Activated T-helper 1 cell treated with anti-CD3 and anti-CD28 coated beads, Interleukin-12 subunit alpha, Interleukin-12 subunit beta, Interleukin-2, Interleukin-4 antibody, amounts not matched to agents 30 ng/mL and 10 ng/mL and 1 ng/mL, durations not matched to agents 14 hours and 24 hours and 36 hours (primary cell): ENCODE measurements at regions not wholly inside any gene's neighbourhood (a gene's known extent, or its start where the extent isn't known, plus 50 kb on each side); places are given as distances from the start of the nearest gene placed in this dataset.
"Not testable (repeated sequence)": the region's sequence is repeated elsewhere in the genome, so short reads cannot be mapped to it uniquely, and the experiment has no call there.

Experiments used
- DNase-seq: peaks from one replicate; pipeline ENCODE4 v3.0.0; 2021; ENCODE audit warnings: low spot score
- H3K27ac Mint-ChIP-seq: one replicate; pipeline ENCODE4 v1.8.0; 2021; ENCODE audit warnings: mild to moderate bottlenecking, mixed read lengths
- H3K27me3 Mint-ChIP-seq: one replicate; pipeline ENCODE4 v1.8.0; 2022; ENCODE audit warnings: mild to moderate bottlenecking, moderate library complexity, mixed read lengths; ENCODE audit not compliant: insufficient read depth
- H3K36me3 Mint-ChIP-seq: one replicate; pipeline ENCODE4 v1.8.0; 2021; ENCODE audit warnings: low read depth, mixed read lengths
- H3K4me1 Mint-ChIP-seq: one replicate; pipeline ENCODE4 v1.8.0; 2021; ENCODE audit warnings: low read depth, mixed read lengths
- H3K4me3 Mint-ChIP-seq: one replicate; pipeline ENCODE4 v1.8.0; 2021; ENCODE audit warnings: mild to moderate bottlenecking, moderate library complexity, mixed read lengths
- H3K9me3 Mint-ChIP-seq: one replicate; pipeline ENCODE4 v1.8.0; 2021; ENCODE audit warnings: mixed read lengths
- intact Hi-C: fragments of 100-400 bp; cut with micrococcal nuclease; formaldehyde crosslinking; loops from one replicate; pipeline ENCODE4 v1.15.1; 2024

DNA sequence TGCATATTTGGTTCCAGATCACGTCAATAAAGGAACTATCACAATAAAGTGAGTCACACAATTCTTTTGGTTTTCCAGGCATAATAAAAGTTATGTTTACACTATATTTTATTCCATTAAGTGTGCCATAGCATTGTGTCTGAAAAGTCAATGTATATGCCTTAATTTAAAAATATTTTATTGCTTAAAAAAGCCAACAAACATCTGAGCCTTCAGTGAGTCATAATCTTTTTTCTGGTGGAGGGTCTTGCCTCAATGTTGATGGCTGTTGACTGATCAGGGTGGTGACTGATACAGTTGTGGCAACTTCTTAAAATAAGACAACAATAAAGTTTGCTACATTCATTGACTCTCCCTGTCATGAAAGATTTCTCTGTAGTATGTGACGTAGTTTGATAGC, 254.3 kb upstream of the SPOPL start:
- no peak for DNase-seq
- no peak overlapping the region for H3K4me3 Mint-ChIP-seq
- H3K9me3 Mint-ChIP-seq: no peaks in the 10 kb centered on the region
- intact Hi-C loops: no loop called here
- H3K27ac Mint-ChIP-seq: no peak overlapping the region
- H3K4me1 Mint-ChIP-seq: no peaks in the 10 kb centered on the region
- no peaks in the 10 kb centered on the region for H3K36me3 Mint-ChIP-seq
- no peaks in the 10 kb centered on the region for H3K27me3 Mint-ChIP-seq

DNA sequence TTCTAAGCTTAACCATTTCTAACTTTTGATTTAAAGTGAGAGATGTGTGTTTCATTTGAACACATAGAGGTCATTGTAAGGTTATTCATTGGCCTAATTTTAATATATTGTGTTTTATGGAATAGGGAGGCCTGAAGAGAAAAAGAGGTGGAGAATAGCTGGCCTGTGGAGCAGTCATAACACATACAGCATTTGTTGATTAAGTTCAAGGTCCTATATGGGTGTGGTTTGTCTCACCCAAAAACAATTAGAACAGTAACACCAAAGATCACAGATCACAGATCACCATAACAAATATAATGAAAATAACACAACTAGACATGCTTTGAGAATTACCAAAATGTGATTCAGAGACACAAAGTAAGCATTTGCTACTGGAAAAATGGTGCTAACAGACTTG, 252.4 kb upstream of the SPOPL start:
- intact Hi-C loops: no loop called here
- H3K9me3 Mint-ChIP-seq: no peaks in the 10 kb centered on the region
- no peak for DNase-seq
- H3K27me3 Mint-ChIP-seq: no peaks in the 10 kb centered on the region
- no peaks in the 10 kb centered on the region for H3K36me3 Mint-ChIP-seq
- no peaks in the 10 kb centered on the region for H3K4me1 Mint-ChIP-seq
- H3K27ac Mint-ChIP-seq: no peak overlapping the region
- H3K4me3 Mint-ChIP-seq: no peak overlapping the region

DNA sequence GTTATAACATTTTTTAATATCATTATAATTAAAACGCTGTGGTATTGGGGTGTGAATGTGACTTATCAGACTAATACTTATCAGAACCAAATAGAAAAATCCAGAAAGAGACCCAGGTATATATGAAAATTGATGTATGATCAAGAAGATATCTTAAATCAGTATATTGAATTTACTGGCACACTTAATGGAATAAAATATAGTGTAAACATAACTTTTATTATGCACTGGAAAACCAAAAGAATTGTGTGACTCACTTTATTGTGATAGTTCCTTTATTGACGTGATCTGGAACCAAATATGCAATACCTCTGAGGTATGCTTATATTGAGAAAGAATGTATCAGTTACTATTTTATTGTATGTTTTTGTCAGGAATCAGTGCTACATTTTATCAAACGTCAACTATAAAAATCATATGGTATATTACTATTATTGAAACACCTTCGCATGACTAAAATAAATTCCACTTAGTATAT, 250.7 kb upstream of the SPOPL start:
- H3K27me3 Mint-ChIP-seq, H3K9me3 Mint-ChIP-seq, H3K4me3 Mint-ChIP-seq, DNase-seq, H3K4me1 Mint-ChIP-seq, H3K27ac Mint-ChIP-seq, intact Hi-C loops, H3K36me3 Mint-ChIP-seq: not testable (repeated sequence)

DNA sequence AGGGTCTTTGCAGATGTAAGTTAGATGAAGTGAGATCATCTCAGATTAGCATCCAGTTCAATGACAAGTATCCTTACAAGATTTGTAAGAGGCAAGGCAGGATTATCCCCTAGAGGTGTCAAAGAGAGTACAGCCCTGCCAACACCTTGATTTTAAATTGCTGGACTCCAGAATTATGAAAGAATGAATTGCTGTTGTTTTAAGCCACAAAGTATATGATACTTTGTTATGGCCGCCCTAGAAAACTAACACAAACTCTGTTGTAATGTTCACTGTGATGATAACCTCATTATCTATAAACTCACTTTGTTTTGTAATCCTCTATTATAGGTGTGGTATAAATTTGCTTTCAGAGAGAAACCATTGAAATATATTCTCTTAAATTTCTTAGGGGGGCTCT, 249.0 kb upstream of the SPOPL start:
- Mint-ChIP-seq H3K27me3 (no peaks in the 10 kb centered on the region), H3K4me3 (no peak overlapping the region), H3K36me3 (no peaks in the 10 kb centered on the region), H3K27ac (no peak overlapping the region), H3K4me1 (no peaks in the 10 kb centered on the region), H3K9me3 (no peaks in the 10 kb centered on the region)
- intact Hi-C loops: no loop called here
- no peak for DNase-seq

DNA sequence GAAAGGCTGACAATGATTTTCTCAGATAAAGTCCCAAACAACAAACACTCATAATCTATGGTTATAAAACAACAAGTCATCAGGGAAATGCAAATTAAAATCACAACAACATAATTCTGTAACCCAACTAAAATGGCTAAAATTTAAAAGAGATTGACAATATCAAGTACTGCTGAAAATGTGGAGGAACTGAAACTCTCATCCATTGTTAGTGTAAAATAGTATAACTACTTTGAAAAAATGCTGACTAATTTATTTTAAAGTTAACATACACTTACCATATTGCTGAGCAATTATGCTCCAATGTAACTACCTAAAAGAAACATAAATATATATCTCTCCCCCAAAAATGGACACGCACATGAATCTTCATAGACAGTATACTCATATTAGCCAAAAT, 245.9 kb upstream of the SPOPL start:
- Mint-ChIP-seq H3K27me3 (no peaks in the 10 kb centered on the region), H3K4me1 (no peaks in the 10 kb centered on the region), H3K27ac (no peak overlapping the region), H3K9me3 (no peaks in the 10 kb centered on the region), H3K36me3 (no peaks in the 10 kb centered on the region), H3K4me3 (no peak overlapping the region)
- DNase-seq: no peak
- intact Hi-C loops: no loop called here

DNA sequence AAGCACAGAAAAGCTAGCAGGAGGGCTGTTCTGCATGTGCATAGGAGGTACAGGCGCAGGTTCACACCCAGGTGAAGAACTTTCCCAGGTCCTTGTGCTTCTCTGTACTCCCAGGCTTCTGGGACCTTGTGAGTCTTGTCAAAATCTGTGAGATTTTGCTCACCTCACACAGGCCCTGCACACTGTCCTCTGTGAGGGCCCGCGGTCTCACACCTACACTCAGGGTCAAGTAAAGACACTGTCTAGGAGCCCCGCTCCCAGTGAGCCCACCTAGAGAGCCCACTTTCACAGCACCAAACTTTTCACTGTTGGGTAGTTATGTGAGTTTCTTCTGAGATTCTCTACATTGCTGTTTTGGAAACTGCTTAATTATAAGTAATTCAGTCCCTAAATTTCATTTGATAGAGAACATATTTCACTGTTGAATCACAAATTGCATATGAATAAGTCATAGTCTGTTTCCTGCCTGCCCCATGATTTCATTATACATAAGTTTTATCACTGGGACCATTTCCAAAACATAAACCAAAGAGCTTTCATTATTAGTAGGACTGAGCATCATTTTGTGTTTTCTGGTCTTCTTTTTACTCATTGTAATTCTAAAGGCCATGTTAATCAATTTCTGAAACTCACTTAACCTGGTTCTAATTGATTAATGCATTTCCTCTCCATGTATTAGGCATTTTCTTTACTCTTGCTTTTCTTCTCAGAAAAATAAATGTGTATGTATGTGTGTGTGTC, 234.2 kb upstream of the SPOPL start:
- Mint-ChIP-seq H3K36me3 (no peaks in the 10 kb centered on the region), H3K27me3 (no peaks in the 10 kb centered on the region), H3K27ac (no peak overlapping the region), H3K4me1 (no peaks in the 10 kb centered on the region), H3K4me3 (no peak overlapping the region), H3K9me3 (no peaks in the 10 kb centered on the region)
- intact Hi-C loops: no loop called here
- no peak for DNase-seq

DNA sequence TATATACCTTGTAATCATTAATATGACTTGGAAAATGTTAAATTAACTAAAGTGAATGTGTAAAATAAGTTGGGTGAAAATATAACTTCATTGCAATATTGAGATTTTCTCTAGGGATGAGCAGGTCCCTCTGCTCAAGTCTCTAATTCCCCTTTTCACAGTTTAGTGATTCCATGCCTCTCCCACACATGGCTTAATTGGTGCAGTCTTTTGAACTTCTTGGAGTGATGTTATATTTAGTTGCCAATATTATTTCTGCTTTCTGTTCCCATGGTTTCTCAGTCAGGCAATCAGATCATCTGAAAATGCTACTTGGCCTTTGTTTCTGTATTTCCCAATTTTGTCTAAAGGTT, 233.7 kb upstream of the SPOPL start:
- Mint-ChIP-seq H3K36me3 (no peaks in the 10 kb centered on the region), H3K4me3 (no peak overlapping the region)
- DNase-seq: no peak

DNA sequence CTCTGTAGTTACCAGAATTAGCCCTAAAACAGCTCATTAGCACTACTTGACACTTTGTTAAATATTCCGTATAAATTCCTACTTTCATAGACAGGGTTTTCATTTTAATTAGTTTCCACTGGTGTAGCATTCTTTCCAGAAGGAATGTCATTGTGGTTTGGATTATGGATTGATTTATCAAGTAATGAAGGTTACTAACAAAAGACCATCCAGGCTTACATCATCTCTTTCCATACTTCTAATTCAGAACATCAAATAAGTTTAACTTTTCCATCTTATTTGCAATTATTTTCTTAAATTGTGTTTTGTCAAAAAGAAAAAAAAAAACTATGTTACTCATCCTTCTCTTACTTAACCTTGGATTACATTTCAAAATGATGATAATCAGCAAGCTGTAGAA, 231.8 kb upstream of the SPOPL start:
- DNase-seq: no peak
- Mint-ChIP-seq H3K9me3 (no peaks in the 10 kb centered on the region), H3K27ac (no peak overlapping the region), H3K4me3 (no peak overlapping the region), H3K27me3 (no peaks in the 10 kb centered on the region), H3K36me3 (no peaks in the 10 kb centered on the region), H3K4me1 (no peaks in the 10 kb centered on the region)
- intact Hi-C loops: no loop called here

More for the DNA sequence above, 233.7 kb upstream of the SPOPL start:
- Mint-ChIP-seq H3K27ac (no peak overlapping the region), H3K4me1 (no peaks in the 10 kb centered on the region), H3K27me3 (no peaks in the 10 kb centered on the region), H3K9me3 (no peaks in the 10 kb centered on the region)
- intact Hi-C loops: no loop called here

DNA sequence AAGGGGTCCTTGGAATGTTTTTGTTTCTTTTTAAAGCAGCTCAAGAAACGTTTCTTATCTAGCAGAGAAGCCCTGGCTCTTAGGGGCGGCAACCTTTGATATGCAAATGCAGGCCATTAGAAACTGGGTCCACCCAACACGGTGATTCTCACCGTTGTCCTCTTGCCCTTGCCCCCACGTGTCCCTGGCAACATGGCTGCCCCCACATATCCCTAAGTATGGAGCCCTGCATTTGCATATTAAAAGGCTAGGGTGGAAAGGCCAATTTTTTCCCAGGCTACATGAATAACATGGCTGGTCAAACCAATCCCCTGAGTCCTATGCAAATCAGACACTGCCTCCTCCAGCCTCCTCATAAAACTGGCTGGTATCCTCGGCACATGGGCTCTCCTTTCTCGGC, 230.1 kb upstream of the SPOPL start:
- no peaks in the 10 kb centered on the region for H3K36me3 Mint-ChIP-seq
- H3K27me3 Mint-ChIP-seq: no peaks in the 10 kb centered on the region
- no peak for DNase-seq
- H3K9me3 Mint-ChIP-seq: no peaks in the 10 kb centered on the region
- no peaks in the 10 kb centered on the region for H3K4me1 Mint-ChIP-seq
- intact Hi-C loops: no loop called here
- H3K27ac Mint-ChIP-seq: no peak overlapping the region
- H3K4me3 Mint-ChIP-seq: no peak overlapping the region

DNA sequence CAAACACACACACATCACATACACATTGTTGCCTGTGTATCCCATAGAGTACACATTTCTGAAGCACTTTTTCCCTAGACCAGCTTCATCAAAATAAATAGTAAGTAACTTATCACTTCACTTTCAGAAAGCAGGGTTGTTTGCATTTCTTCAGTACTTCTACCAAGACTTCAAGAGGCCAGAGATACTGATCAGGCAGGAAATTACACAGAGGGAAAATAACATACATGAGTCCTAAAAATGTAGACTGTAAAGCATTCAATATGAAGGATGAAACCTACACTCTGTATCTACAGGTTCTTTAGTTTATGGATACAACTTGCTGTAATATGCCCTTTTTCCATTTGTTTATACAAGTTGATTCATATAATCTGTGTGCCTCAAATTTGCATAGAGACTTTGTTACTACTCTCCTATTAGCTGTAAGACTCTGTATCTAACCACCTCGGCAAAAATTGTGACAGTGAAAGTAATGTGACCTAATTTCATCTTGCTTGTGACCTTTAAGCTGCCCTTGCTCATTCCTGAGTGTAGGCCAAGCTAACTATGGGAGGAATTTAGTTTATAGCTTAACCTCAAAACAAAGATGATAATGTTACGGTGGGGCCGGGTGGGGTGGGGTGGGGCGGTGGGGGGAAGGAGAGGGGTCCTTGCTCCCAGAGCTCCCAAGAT, 228.9 kb upstream of the SPOPL start:
- intact Hi-C loops: no loop called here
- no peak for DNase-seq
- no peak overlapping the region for H3K27ac Mint-ChIP-seq
- H3K36me3 Mint-ChIP-seq: no peaks in the 10 kb centered on the region
- no peaks in the 10 kb centered on the region for H3K27me3 Mint-ChIP-seq
- H3K4me1 Mint-ChIP-seq: no peaks in the 10 kb centered on the region
- no peak overlapping the region for H3K4me3 Mint-ChIP-seq
- H3K9me3 Mint-ChIP-seq: no peaks in the 10 kb centered on the region

DNA sequence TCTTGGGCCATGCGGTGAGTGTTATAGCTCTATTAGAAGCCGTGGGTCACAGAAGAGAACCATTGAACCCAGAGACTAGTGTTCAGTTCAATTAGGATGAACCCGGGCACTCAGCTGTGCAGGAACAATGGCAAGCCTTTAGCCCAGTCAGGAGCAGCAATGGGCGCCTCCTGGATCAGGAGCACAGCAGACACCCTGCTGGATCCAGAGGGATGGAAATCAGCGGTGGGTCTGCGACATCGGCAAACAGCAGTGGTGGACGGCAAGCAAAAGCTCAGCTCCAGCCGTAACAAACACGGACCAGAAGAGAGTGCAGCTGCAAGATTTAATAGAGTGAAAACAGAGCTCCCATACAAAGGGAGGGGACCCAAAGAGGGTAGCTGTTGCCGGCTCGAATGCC, 228.3 kb upstream of the SPOPL start:
- H3K27me3 Mint-ChIP-seq, H3K36me3 Mint-ChIP-seq, H3K4me3 Mint-ChIP-seq, H3K4me1 Mint-ChIP-seq, H3K27ac Mint-ChIP-seq, intact Hi-C loops, DNase-seq, H3K9me3 Mint-ChIP-seq: not testable (repeated sequence)

DNA sequence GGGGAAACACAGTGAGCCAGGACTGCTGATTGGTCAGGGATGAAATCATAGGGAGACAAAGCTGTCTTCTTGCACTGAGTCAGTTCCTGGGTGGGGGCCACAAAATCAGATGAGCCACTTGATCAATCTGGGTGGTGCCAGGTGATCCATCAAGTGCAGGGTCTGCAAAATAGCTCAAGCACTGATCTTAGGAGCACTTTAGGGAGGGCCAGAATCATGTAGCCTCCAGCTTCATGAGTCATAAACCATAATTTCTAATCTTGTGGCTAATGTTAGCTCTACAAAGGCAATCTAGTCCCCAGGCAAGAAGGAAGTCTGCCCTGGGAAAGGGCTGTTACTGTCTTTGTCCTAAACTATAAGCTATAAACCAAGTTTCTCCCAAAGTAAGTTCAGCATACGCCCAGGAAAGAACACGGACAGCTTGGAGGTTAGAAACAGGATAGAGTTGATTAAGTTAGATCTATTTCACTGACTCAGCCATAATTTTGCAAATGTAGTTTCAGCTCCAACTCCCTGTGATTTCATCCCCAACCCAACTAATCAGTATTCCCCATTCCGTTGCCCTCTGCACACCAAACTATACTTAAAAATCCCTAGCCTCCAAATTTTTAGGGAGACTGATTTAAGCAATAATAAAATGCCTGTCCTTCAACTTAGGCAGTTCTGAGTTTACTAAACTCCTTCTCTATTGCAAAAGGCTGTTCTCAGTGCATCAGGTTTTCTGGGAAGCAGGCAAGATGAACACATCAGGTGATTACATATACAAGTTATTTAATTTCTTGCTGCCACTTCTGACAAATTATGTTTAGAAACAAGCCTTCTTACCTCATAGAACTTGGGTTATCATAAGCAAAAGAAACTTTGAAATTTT, 226.9 kb upstream of the SPOPL start:
- Mint-ChIP-seq H3K27ac (no peak overlapping the region), H3K4me1 (no peaks in the 10 kb centered on the region), H3K27me3 (no peaks in the 10 kb centered on the region), H3K9me3 (no peaks in the 10 kb centered on the region), H3K36me3 (no peaks in the 10 kb centered on the region), H3K4me3 (no peak overlapping the region)
- no peak for DNase-seq
- intact Hi-C loops: no loop called here

DNA sequence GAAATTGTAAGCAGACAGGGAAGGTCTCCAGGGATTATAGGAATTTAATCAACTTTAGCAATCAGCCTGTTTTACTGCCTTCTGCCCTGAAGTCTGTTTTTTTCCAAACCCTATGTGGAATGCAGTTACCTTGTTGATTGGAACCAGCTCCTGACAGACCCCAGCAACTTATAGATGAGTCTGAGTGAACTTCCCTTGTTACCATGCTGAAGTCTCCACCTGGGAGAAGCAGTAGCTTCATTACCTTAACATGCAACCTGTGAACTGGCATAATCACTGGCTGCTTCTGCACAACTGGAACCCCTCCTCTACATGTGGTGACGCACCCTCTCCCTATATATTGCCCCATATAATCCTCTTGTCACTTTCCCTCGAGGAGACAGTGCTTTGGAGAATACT, 226.3 kb upstream of the SPOPL start:
- H3K4me1 Mint-ChIP-seq: no peaks in the 10 kb centered on the region
- H3K27ac Mint-ChIP-seq: no peak overlapping the region
- DNase-seq: no peak
- intact Hi-C loops: no loop called here
- no peaks in the 10 kb centered on the region for H3K9me3 Mint-ChIP-seq
- H3K36me3 Mint-ChIP-seq: no peaks in the 10 kb centered on the region
- H3K27me3 Mint-ChIP-seq: no peaks in the 10 kb centered on the region
- no peak overlapping the region for H3K4me3 Mint-ChIP-seq
